ENCODE measurements at regions not wholly inside any gene's neighbourhood (a gene's known extent, or its start where the extent isn't known, plus 50 kb on each side); places are given as distances from the start of the nearest gene placed in this dataset.

- DNase-seq = no peak
These were observed 187.5 kb downstream of the AHR start for GRCh38 chr7:17485904-17486303.

DNA sequence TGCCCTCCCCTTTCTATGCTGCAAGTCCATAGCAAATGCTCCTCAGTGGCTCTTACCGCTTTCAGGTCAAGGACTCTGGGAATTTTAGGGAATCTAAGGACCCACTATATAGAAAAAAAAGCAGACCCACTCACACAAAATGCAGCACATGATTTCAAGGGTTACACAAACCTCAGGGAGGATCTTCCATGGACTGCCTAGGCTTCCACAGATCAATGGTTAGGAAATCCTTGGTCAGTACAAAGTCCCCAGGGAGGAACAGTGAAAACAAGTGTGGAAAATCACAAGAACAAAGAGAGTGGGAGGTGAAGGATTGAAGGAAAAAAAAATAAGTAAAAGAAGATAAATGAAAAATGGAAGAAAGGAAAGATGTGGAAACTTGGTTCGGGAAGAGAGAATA is 188.4 kb downstream of the AHR start:
- no peak for DNase-seq

- DNase-seq = no peak
These were observed 188.9 kb downstream of the AHR start for GRCh38 chr7:17487343-17487742.

DNA sequence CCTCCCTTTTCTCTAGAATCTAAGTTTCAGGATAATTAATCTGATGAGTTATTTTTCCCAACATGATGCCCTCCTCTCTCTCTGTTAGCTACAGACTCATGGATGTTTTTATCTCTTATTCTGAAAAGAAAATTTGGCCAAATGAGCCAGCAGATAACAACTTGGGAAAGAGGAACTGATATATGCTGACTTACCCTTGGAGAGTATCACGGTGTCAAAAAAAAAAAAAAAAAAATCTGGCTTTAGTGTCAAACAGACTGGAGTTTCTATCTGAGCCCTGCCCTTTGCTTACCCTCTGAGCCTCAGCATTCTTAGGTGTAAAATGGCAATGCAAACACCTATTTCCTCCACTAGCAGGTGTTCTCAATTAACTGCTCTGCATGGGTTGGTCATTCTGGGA is 190.4 kb downstream of the AHR start:
- DNase-seq = peak; percentile 73

GRCh38 chr7:17489961-17490360 is 191.5 kb downstream of the AHR start:
- peak; percentile 1 for DNase-seq

DNA sequence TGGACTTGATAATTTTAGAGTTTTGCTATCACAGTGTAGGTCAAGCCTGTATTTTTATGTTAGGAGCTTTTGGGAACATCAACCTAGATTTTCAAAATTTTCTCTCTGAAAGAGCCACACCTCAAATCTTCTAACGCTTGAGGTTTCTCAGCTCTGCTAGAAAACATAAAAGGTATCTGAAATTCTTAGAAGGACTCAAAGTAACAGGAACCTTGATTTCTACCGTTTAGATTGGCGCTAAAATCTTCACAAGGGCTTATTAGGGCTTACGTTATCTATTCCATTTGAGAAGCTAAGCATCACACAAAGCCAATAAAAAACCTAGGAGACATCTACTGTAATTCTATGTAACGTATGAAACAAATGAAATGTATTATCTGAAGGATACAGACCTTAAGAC is 192.4 kb downstream of the AHR start:
- no peak for DNase-seq

GRCh38 chr7:17492437-17492836 is 194.0 kb downstream of the AHR start:
- no peak for DNase-seq

GRCh38 chr7:17493446-17493845 is 195.0 kb downstream of the AHR start:
- no peak for DNase-seq

DNA sequence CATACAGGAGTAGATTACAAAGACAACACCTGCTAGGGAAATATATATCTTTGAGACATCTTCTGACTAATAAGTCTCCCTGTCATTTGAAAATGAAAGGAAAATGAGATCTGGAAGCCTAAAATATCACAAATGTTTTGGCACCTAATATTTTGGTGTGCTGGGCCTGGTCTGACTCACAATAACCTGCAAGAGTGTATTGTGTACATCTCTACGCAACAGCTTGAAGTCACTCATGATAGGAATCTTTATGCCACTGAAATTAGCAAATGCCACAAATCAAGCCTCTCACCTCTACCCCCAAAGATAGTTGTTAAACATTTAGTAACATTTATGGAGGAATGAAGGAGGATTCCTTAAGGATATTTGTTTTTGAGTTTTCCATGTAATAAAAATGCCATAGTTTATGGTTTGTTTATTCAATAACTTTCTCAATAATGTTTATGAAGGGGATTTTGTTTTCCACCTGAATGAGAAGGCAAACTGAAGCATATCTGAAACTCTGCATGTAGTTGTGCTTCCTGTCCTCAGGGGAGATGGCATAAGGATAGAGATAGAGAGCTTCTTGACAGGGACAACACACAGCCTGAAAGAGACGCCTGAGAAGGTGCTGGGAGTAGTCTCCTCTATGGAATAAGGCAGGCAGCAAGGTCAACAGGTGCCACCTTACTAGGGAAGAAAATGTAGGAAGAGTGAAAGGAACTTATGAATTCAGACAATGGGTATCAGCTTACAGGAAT is 197.4 kb downstream of the AHR start:
- no peak for DNase-seq

DNA sequence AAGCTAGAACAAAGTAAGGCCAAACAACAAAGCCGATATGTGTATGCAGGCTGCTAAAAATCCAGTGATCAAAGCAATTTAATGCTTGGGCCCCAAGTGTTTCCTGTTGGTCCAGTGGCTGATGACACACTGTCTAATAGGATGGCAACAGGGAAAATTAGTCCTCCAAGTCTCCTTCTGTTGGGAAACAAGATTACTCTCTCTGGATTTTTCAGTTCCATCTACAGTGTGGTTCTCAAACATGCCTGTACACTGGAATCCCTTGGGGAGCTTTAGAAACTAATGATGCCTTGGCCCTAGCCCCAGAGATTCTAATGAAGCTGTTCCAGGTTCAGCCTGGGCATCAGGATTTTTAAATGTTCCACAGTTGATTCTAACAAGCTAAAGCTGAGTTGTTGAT is 198.7 kb downstream of the AHR start:
- DNase-seq = no peak

DNA sequence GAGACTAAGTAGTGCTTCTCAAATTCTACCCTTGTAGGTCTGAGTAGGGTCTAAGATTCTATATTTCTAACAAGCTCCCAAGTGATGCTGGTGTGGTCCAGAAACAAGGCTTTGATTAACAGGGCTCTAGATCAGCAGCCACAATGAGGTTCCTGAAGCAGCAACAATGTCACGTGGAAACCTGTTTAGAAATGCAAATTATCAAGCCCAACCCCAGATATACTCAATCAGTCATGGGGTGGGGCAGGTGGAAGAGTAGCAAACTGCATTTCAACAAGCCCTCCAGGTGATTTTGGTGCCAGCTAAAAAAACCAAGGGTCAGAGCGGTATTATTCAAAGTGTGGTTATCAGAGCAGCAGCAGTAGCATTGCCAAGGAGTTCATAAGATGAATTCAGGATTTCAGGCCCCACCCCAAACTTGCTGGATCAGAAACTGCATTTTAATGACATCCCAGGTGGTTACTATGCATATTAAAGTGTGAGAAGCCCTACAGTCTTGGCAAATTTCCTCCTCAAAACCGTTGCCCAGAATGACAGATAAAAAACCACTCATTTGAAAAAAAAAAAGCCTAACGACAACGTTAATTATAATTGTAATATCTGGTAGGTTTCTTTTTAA is 199.2 kb downstream of the AHR start:
- peak; percentile 2 for DNase-seq

DNA sequence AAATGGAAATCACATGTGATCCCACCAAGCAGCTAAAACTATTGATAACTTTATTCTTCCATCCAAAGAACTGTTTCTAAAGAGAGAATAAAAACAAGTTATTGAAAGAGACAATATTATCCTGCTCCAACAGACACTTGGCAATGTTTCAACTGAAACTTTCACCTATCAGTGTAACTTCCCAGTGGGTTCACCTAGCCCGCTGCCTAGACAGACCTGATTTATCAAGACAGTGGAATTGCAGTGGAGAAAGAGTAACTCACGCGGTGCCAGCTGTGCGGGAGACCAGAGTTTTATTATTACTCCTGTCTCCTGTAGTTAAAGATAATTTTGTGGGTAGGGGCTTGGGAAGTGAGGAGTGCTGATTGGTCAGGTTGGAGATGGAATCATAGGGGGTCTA is 199.8 kb downstream of the AHR start:
- no peak for DNase-seq

- DNase-seq = no peak
These were observed 202.3 kb downstream of the AHR start for GRCh38 chr7:17500736-17501135.

GRCh38 chr7:17501441-17502212 is 203.2 kb downstream of the AHR start:
- DNase-seq = no peak

DNA sequence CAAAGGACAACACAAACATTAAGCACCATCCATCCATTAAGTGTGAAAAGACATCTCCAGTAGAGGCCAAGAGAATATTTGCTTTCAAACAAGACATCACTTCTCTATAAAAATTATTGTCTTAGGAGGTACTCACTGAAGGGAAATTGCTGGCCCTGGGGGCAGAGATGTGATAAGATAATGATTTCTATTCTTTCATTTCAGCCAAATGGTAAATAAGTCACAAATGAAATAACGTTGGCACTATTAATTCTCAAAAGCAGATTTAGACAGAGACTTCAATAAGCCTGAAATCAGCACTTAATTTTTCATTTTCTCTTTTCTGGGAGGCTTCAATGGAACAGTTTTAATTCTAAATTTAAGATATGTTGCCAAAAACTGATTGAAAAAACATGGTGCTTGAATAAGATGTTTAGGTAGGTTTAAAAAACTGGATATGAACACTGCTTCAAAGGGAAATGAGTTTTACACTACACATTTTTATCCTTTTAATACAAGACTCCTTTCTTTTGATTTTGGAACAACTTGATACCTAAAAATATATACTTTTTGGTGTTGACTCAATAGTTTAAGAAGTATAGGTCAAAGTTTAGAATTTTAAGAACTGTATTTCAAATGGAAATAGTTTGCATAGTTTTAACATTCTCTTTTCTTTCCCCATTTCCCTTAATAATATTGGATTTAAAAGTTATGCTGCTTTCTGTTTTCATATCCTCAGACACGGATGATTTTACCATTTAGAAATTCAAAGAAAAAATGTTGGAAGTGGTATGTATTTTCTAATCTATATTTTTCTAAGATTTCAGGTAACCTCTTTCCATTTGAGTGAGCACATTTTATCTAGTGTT is 204.0 kb downstream of the AHR start:
- DNase-seq = no peak

- no peak for DNase-seq
These were observed 207.6 kb downstream of the AHR start for GRCh38 chr7:17506095-17506494.

DNA sequence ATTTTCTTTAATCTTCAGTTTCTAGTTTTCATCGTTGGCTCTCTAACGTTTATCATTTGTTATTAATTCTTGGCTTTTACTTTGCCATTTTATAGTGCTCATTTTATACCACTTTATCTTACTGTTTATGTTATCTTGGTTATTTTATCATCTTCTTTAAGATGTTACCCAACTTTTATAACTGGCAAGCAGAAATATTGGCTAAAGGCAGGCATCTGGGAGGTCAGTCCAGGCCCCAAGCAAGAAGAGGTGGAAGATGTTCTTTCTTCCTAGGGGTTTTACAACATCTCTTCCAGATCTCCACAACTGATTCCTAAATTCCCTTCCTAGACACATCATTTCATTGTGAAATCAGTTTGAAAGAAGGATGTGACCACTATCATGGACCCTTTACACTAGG is 208.1 kb downstream of the AHR start:
- no peak for DNase-seq

DNA sequence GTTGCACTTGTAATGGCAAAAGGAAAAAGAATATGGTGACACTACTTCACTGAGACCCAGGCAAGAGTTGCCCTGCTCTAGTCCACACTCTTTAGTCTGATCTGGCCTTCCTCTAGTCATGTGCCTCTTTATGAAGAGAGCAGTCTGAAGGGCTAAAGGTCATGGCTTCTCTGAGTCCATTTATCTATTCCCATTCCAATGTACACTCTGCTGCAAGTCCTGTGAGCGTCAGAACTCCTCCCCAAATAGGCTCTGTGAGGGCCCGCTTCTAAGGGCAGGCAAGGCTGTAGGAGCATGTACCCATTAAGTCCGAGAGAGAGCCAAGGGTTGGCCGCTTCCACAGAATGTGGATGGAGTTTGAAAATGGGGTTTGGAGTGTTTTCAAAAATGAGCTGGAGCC is 209.3 kb downstream of the AHR start:
- DNase-seq = no peak

GRCh38 chr7:17512181-17512675 is 213.8 kb downstream of the AHR start:
- no peak for DNase-seq

DNA sequence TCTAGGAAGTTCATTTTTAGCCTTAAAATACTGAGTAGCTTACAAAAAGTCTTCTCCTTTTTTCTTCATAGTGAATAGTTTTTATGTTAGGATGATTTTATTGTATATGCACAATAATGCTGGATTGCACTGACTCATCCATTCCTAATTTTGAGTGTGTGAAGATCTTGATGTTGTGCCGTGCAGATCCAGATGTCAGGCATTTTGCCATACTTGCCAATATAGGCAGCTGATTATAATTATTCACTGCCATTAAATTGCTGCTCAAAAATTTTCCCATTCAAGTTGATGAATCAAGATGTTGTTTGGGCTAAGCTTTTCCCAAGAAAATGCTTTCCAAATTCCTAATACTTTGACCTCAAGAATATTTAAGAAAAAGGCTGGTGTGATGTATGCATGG is 218.3 kb downstream of the AHR start:
- DNase-seq = no peak

DNA sequence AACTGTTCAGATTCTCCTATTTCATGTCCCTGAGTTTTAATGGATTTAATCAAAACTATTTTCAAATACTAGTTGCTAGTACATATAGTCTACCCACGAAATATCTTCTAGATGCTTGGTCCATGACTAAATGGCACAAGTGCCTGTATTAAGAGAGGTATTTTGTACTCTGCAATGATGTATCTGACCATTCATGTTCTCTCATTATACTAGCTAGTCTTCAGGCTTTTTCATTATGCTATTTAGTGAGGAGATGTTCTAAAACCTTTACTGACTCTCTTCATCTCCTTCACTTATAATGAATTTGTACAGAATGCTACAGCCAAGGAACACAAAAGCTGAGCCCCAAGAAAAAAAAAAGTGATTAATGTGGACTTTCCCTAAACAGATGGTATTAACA is 222.5 kb downstream of the AHR start:
- DNase-seq = no peak

- DNase-seq = no peak
These were observed 223.0 kb downstream of the AHR start for GRCh38 chr7:17521437-17521836.
